Tibial nerve (tissue), 4 donors: ENCODE measurements at regions not wholly inside any gene's neighbourhood (a gene's known extent, or its start where the extent isn't known, plus 50 kb on each side); places are given as distances from the start of the nearest gene placed in this dataset.

Experiments used
- EP300 ChIP-seq, 2 donors: sonication (generic); formaldehyde crosslinking; IDR thresholded peaks; one replicate each; pipeline ENCODE4 v1.6.1; 2017; ENCODE audit warnings: antibody characterized with exemption in 2 of 2, mild to moderate bottlenecking in 1 of 2
- POLR2A ChIP-seq, 2 donors: fragments of 450-650 bp; IDR thresholded peaks; one replicate each; pipeline ENCODE4 v1.6.1; 2017; ENCODE audit warnings: antibody characterized with exemption in 2 of 2, mild to moderate bottlenecking in 2 of 2, moderate library complexity in 2 of 2
- TF ChIP-seq, protein P1 (sequence below), 5 experiments: fragments of 200-600 bp in 3 of 5; fragments of 450-650 bp in 2 of 5; sonication (generic) in 3 of 5; IDR thresholded peaks; one replicate each; pipeline ENCODE4 v1.5.1; 2016 to 2019; ENCODE audit warnings: antibody characterized with exemption in 5 of 5, mild to moderate bottlenecking in 3 of 5, moderate library complexity in 2 of 5

- TF ChIP-seq POLR2A (IDR thresholded peaks at IDR 0.05) (no peak), EP300 (IDR thresholded peaks at IDR 0.05) (no peak)
- TF ChIP-seq, protein P1, sequence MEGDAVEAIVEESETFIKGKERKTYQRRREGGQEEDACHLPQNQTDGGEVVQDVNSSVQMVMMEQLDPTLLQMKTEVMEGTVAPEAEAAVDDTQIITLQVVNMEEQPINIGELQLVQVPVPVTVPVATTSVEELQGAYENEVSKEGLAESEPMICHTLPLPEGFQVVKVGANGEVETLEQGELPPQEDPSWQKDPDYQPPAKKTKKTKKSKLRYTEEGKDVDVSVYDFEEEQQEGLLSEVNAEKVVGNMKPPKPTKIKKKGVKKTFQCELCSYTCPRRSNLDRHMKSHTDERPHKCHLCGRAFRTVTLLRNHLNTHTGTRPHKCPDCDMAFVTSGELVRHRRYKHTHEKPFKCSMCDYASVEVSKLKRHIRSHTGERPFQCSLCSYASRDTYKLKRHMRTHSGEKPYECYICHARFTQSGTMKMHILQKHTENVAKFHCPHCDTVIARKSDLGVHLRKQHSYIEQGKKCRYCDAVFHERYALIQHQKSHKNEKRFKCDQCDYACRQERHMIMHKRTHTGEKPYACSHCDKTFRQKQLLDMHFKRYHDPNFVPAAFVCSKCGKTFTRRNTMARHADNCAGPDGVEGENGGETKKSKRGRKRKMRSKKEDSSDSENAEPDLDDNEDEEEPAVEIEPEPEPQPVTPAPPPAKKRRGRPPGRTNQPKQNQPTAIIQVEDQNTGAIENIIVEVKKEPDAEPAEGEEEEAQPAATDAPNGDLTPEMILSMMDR (IDR thresholded peaks at IDR 0.05) = no peak
Measured at GRCh38 chr9:82356131-82356530, 367.6 kb downstream of the SPATA31D1 start.
